Thyroid gland (tissue), 4 donors: ENCODE measurements at regions not wholly inside any gene's neighbourhood (a gene's known extent, or its start where the extent isn't known, plus 50 kb on each side); places are given as distances from the start of the nearest gene placed in this dataset.

Source experiments
- DNase-seq, 2 donors: peaks; one replicate each; pipeline ENCODE4 v3.0.0-alpha.2; 2019
- H3K27ac ChIP-seq, 3 donors: fragments of 200-600 bp; sonication (generic); 1 replicate in 2 of 3; 2 replicates in 1 of 3; pipeline ENCODE4 v1.5.1; 2016 to 2019; ENCODE audit warnings: mild to moderate bottlenecking in 1 of 3, moderate library complexity in 1 of 3
- H3K27me3 ChIP-seq: fragments of 200-600 bp; sonication (generic); one replicate; pipeline ENCODE4 v1.5.1; 2019
- H3K36me3 ChIP-seq, 2 donors: fragments of 200-600 bp; sonication (generic); one replicate each; pipeline ENCODE4 v1.5.1; 2016 to 2019
- H3K4me1 ChIP-seq, 2 donors: fragments of 200-600 bp; sonication (generic); one replicate each; pipeline ENCODE4 v1.5.1; 2017 to 2019
- H3K4me3 ChIP-seq, 3 donors: fragments of 200-600 bp; sonication (generic); replicated peaks in 1 of 3; 1 replicate in 2 of 3; 2 replicates in 1 of 3; pipeline ENCODE4 v1.5.1; 2016; ENCODE audit warnings: mild to moderate bottlenecking in 1 of 3
- H3K9me3 ChIP-seq: fragments of 200-600 bp; sonication (generic); one replicate; pipeline ENCODE4 v1.5.1; 2017
- CTCF ChIP-seq, 6 experiments: fragments of 200-600 bp in 3 of 6; fragments of 450-650 bp in 3 of 6; sonication (generic) in 3 of 6; IDR thresholded peaks; one replicate each; pipeline ENCODE4 v1.5.1; 2016 to 2019; ENCODE audit warnings: antibody characterized with exemption in 6 of 6, mild to moderate bottlenecking in 2 of 6, inconsistent platforms in 1 of 6, moderate library complexity in 1 of 6
- POLR2A ChIP-seq, 2 donors: fragments of 450-650 bp; IDR thresholded peaks; one replicate each; pipeline ENCODE4 v1.6.1; 2017; ENCODE audit warnings: antibody characterized with exemption in 2 of 2, mild to moderate bottlenecking in 2 of 2, moderate library complexity in 1 of 2
- WGBS, 2 donors: methylation state at CpG; one replicate each; pipeline ENCODE4 v1.1.5; 2017; 5-methylcytosine and 5-hydroxymethylcytosine counted together
- intact Hi-C: fragments of 100-400 bp; cut with DNase I; formaldehyde crosslinking; loops from one replicate; pipeline ENCODE4 v1.15.1; 2023

DNA sequence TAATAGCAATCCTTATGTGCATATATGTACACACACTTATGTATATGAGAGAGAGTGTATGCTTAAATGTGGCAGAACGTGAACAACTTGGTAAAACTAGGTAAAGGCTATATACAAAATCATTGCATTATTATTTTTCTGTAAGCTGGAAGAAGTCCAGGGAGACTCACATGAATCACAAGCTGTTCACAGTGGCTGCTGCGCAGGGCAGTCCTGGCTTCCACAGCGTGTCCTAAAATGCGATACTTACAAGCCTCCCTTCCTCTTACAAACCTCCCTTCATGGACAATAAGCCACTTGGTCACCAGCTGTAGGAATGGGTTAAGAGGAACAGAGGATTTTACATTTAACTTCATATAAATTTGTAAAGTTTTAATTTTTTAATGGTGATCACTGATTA, 114.9 kb upstream of the AGAP1 start:
- TF ChIP-seq POLR2A (IDR thresholded peaks at IDR 0.05): no peak
- no peak for TF ChIP-seq CTCF (IDR thresholded peaks at IDR 0.05)

DNA sequence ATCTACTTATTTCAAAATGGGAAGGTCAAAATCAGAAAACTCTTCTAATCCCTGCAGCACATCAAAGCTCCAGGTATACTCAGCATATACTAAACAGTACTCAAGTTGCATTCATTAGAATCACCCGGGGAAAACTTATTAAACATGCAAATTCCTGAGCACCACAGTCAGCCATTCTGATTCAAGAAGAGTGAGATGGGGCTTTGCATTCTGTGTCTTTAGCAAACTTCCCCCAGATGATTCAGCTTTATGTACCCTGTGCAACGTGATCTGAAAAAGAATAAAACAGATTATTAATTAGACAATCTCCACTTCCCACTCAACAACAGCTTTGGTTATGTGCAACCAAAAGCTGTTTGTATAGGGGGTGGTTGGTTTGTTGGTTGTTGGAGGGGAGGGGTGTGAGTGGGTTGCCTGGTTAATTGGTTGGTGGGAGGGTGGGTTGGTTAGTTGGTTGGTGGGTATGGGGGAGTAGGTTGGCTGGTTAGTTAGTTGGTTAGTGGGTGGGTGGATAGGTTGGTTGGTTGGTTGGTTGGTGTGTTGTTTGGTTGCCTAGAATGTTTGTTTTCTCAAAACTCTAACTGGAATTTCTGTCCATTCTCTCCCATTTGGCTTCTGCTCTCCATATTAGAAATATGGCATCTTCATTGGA, 112.5 kb upstream of the AGAP1 start:
- Histone ChIP-seq H3K27ac (no peak overlapping the region), H3K4me3 (no peak overlapping the region), H3K4me1 (no peaks in the 10 kb centered on the region), H3K27me3 (no peaks in the 10 kb centered on the region), H3K9me3 (no peaks in the 10 kb centered on the region), H3K36me3 (no peaks in the 10 kb centered on the region)
- intact Hi-C loops: no loop called here
- no peak for DNase-seq
- TF ChIP-seq POLR2A (IDR thresholded peaks at IDR 0.05): no peak
- TF ChIP-seq CTCF (IDR thresholded peaks at IDR 0.05): no peak
- 87 to 89% methylated on average over 2 of the region's 2 CpGs for WGBS, 2 donors

More for the DNA sequence above, 114.9 kb upstream of the AGAP1 start:
- 92% methylated on average over 4 of the region's 4 CpGs for WGBS, 2 donors
- DNase-seq: no peak
- Histone ChIP-seq H3K27ac (no peak overlapping the region), H3K27me3 (no peaks in the 10 kb centered on the region), H3K4me1 (no peaks in the 10 kb centered on the region), H3K9me3 (no peaks in the 10 kb centered on the region), H3K36me3 (no peaks in the 10 kb centered on the region), H3K4me3 (no peak overlapping the region)
- intact Hi-C loops: no loop called here

GRCh38 chr2:235382179-235382578, 111.7 kb upstream of the AGAP1 start:
- H3K4me3 ChIP-seq: no peak overlapping the region
- H3K36me3 ChIP-seq: no peaks in the 10 kb centered on the region
- DNase-seq: peak; percentile 15 to 37
- H3K9me3 ChIP-seq: no peaks in the 10 kb centered on the region
- no peak overlapping the region for H3K27ac ChIP-seq
- WGBS, 2 donors: 54 to 62% methylated on average over 6 of the region's 6 CpGs
- intact Hi-C loops: no loop called here
- no peaks in the 10 kb centered on the region for H3K27me3 ChIP-seq
- TF ChIP-seq POLR2A (IDR thresholded peaks at IDR 0.05): no peak
- TF ChIP-seq CTCF (IDR thresholded peaks at IDR 0.05): no peak
- H3K4me1 ChIP-seq: no peaks in the 10 kb centered on the region

DNA sequence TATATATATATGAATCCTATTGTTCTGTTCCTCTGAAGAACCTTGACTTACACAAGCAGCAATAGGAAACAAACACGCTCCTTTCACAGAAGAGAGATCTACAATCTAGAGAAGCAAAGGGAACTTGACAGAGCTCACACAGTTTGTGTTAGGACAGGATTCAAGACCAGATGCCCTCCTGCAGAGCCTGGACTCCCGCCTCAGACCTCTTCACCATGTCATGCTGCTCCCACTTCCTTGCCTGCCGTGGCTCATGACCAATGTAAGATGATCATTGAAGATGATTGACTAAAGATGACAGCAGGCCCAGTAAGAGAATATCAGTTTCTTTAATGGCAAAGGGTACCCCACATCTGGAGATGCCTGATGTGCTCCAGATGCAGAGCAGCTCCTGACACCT, 111.2 kb upstream of the AGAP1 start:
- DNase-seq: no peak
- Histone ChIP-seq H3K27ac (no peak overlapping the region), H3K27me3 (no peaks in the 10 kb centered on the region), H3K4me3 (no peak overlapping the region), H3K4me1 (no peaks in the 10 kb centered on the region), H3K9me3 (no peaks in the 10 kb centered on the region), H3K36me3 (no peaks in the 10 kb centered on the region)
- 79 to 80% methylated on average over 3 of the region's 3 CpGs for WGBS, 2 donors
- intact Hi-C loops: no loop called here
- TF ChIP-seq POLR2A (IDR thresholded peaks at IDR 0.05) (no peak), CTCF (IDR thresholded peaks at IDR 0.05) (no peak)

DNA sequence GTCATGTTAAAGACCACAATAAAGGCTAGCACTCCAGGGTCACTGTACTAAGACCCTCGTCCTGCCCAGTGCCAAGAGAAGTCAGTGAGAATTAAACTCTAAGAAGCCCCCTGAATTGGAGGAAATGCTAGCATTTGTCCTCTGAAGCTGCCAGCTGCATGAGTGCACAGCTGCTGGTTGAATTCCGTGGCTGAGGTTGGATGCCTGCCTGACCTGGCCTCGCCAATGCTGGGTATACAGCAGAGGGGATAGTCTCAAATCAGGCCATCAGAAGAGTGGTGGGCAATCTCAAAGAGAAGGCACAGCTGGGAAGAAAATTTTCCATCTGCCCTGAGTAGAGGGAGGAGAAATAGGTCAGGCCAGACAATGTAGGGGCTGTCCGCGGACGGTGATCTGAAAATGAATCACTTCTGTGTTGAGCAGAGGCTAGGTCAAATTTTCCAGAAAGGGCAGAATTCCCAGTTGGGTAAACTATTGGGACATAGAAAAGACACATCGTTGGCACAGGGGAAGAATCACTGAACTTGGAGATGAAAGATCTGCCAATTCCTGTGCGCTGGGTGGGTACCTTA, 110.5 kb upstream of the AGAP1 start:
- Histone ChIP-seq H3K27ac (no peak overlapping the region), H3K27me3 (no peaks in the 10 kb centered on the region), H3K4me3 (no peak overlapping the region), H3K9me3 (no peaks in the 10 kb centered on the region), H3K4me1 (no peaks in the 10 kb centered on the region), H3K36me3 (no peaks in the 10 kb centered on the region)
- intact Hi-C loops: no loop called here
- TF ChIP-seq POLR2A (IDR thresholded peaks at IDR 0.05): no peak
- TF ChIP-seq CTCF (IDR thresholded peaks at IDR 0.05): no peak
- no peak for DNase-seq
- WGBS, 2 donors: 88 to 92% methylated on average over 8 of the region's 8 CpGs
